ENCODE measurements at regions not wholly inside any gene's neighbourhood (a gene's known extent, or its start where the extent isn't known, plus 50 kb on each side); places are given as distances from the start of the nearest gene placed in this dataset.
"Not testable (repeated sequence)": the region's sequence is repeated elsewhere in the genome, so short reads cannot be mapped to it uniquely, and the experiment has no call there.

DNA sequence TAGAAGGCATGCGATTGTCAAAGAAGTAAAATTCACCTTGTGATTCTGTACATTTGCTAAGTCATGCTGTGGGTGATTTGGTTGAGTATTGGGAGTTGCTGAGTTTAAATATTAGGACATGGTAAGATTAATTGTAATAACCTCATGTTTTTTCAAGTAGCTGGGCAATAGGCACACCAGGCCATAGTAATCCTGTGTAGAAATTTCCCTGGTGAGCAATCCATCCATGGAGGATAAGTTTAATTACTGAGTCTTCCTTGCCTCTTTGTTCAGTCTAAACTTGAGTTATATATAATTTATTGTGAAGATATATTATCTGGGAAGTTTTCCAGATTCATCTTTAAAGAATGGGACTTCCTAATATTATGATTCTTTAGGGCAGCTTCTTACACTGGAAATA lies 221.1 kb upstream of the NUDT12 start:
- H3K9me3 Mint-ChIP-seq, result no peaks in the 10 kb centered on the region
- ATAC-seq (no peak), DNase-seq (no peak)
- H3K27me3 Mint-ChIP-seq (ENCODE audit: low read depth), result no peaks in the 10 kb centered on the region
- H3K36me3 Mint-ChIP-seq (ENCODE audit: insufficient read depth), result no peaks in the 10 kb centered on the region
- H3K4me3 Mint-ChIP-seq, result no peak overlapping the region
- no peaks in the 10 kb centered on the region for H3K4me1 Mint-ChIP-seq (ENCODE audit: low read depth)

DNA sequence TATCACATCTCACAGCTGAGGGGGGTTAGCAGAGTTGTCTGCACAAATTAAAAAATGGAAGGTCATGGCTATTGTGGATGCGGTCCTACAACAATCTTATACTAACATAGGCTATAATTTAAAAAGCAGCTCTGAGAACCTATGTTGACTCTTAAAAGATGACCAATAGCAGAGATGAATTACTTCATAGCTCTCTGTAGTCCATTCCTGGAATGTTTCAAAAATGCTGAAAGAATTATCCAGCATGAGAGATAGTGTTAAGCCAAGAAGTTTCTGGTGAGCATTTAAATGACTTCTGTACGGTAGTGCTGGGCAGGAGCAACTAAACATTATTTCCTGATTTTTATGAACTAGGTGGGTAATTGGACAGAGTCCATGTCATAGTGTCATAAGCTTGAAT lies 218.2 kb upstream of the NUDT12 start:
- no peaks in the 10 kb centered on the region for H3K4me1 Mint-ChIP-seq (ENCODE audit: low read depth)
- no peaks in the 10 kb centered on the region for H3K36me3 Mint-ChIP-seq (ENCODE audit: insufficient read depth)
- H3K4me3 Mint-ChIP-seq, result no peak overlapping the region
- H3K9me3 Mint-ChIP-seq, result peaks cover 7% of the 10 kb centered on the region
- ATAC-seq, result no peak
- H3K27me3 Mint-ChIP-seq (ENCODE audit: low read depth), result no peaks in the 10 kb centered on the region
- no peak for DNase-seq

DNA sequence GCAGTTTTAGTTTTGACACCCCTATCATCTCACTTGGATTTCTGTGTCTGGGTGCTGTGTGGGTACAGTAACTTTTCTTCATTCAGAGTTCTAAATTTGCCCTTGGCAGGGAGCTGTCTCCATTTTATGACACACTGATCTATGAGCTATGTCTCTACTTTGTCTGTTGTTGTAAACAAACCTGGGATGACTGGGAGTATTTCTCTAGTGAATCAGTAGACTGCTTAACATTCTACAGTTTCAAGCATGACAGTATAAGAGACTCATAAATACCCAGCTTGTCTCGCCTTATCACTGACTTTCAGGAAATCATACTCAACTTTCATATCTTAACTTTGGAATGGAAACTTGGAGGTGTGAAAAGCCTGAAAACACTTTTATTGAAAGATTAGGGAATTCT lies 212.1 kb upstream of the NUDT12 start:
- Mint-ChIP-seq H3K9me3 (peaks cover 11% of the 10 kb centered on the region), H3K36me3 (ENCODE audit: insufficient read depth) (no peaks in the 10 kb centered on the region), H3K4me3 (no peak overlapping the region), H3K4me1 (ENCODE audit: low read depth) (no peaks in the 10 kb centered on the region), H3K27me3 (ENCODE audit: low read depth) (no peaks in the 10 kb centered on the region)
- DNase-seq (no peak), ATAC-seq (no peak)

DNA sequence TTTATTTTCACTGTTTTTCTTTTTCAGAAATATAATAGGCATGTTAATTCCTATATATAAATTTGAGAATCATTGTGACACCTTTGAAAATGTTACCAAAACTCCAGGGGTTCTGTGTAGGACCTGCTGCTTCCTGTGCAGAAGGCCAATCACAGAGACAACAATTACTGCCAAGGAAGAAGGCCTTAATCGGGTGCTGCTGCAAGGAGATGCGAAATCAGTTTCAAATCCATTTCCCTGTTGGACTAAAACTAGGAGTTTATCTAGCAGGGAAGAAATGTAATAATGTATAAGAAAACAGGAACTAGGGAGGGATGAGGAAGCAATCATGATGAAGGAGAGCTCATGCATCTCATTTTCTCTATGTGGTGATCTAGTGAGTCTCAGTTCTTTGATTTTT lies 209.7 kb upstream of the NUDT12 start:
- DNase-seq (no peak), ATAC-seq (no peak)
- H3K4me1 Mint-ChIP-seq (ENCODE audit: low read depth), result no peaks in the 10 kb centered on the region
- peaks cover 7% of the 10 kb centered on the region for H3K9me3 Mint-ChIP-seq
- H3K36me3 Mint-ChIP-seq (ENCODE audit: insufficient read depth), result no peaks in the 10 kb centered on the region
- H3K4me3 Mint-ChIP-seq, result no peak overlapping the region
- H3K27me3 Mint-ChIP-seq (ENCODE audit: low read depth), result no peaks in the 10 kb centered on the region

DNA sequence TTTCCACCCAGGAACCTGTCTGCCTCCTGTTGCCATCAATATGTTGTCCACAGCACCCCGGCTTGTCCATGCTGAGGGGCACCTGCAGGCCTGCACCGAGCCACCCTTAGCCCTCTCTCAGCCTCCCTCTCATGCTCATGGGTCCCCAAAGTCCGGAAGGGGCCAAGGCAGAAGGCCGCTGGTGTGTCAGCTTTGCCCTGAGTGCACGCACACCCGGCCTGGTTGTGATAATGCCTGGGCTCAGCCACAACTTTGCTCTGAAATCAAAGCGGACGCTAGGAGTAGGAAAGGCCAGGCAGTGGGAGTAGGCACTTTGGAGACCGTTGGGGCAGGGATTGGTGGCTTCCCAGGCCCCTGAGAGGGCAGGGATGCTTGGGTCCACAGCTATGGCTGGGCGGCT lies 201.8 kb upstream of the NUDT12 start:
- no peak overlapping the region for H3K4me3 Mint-ChIP-seq
- ATAC-seq (no peak), DNase-seq (no peak)
- no peaks in the 10 kb centered on the region for H3K4me1 Mint-ChIP-seq (ENCODE audit: low read depth)
- H3K27me3 Mint-ChIP-seq (ENCODE audit: low read depth), result no peaks in the 10 kb centered on the region
- H3K9me3 Mint-ChIP-seq, result peaks cover 4% of the 10 kb centered on the region
- H3K36me3 Mint-ChIP-seq (ENCODE audit: insufficient read depth), result no peaks in the 10 kb centered on the region

DNA sequence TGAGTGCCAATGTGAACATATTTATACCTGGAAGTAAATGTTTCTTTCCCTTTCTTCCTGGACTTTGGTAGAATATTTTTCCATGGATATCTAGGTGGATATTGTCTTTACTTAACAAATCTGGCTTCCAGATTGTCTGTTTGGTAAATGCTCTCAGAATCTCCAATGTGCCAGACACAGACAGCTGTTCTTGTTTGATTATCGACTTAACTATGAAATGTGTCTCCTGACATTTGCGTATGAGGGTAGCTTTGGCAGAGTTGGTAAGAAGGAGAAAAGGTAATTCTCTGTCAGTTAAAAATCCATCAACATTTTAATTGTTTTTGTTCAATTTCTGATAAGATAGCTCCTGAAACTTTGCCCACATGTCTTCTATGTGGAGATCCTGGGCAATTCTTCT lies 196.4 kb upstream of the NUDT12 start:
- Mint-ChIP-seq H3K27me3 (ENCODE audit: low read depth) (no peaks in the 10 kb centered on the region), H3K4me3 (no peak overlapping the region), H3K4me1 (ENCODE audit: low read depth) (no peaks in the 10 kb centered on the region), H3K9me3 (peaks cover 7% of the 10 kb centered on the region), H3K36me3 (ENCODE audit: insufficient read depth) (no peaks in the 10 kb centered on the region)
- no peak for ATAC-seq
- DNase-seq, result no peak

DNA sequence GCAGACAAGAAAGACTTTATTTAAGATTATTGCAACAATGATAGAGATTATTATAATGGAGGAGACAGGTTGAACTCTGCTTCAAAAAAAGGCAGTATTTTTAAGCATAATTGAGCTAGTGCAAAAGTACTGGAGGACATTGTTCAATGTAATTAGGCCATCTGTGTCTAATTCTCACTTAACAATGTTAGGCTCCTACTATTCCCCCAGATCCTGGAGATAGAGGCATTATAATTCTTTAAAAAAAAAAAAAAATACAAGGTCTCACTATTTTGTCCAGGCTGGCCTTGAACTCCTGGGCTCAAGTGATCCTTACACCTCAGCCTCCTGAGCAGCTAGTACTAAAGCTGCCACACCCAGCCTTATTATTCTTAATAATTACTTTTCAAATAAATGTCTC lies 193.4 kb upstream of the NUDT12 start:
- DNase-seq (no peak), ATAC-seq (no peak)
- Mint-ChIP-seq H3K36me3 (ENCODE audit: insufficient read depth) (no peaks in the 10 kb centered on the region), H3K27me3 (ENCODE audit: low read depth) (no peaks in the 10 kb centered on the region), H3K4me1 (ENCODE audit: low read depth) (no peaks in the 10 kb centered on the region), H3K4me3 (no peak overlapping the region), H3K9me3 (peaks cover 12% of the 10 kb centered on the region)

DNA sequence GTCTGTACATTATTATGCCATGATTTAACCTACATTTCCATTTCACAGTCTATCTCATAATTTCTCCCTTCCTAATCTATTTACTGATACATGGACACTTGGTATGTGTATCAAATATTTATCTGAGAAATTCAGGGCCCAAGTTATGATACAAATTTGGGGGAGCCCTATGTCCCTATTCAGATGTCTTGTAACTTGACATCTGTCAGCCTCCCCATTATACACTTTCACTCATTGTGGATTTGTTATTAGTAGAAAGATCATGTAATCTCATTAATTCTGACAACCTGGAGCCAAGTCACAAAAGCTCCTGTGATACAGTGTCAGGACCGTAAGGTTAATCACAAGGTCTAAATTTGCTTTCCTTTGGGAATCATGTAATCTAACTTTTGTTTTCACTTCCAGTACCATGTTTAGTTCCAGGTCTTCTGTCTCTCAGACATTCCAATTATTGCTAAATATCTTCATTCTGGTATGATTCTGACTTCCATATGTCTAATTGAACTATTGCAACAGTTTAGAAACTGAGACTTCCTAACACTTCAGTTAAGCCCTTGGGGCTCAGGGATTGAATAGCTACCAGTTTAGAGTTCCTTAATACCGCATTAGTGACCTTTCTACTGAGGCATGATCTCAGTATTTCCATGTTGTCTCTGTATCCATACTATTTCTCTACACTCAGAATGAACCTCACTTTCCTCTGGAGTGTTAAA lies 182.9 kb upstream of the NUDT12 start:
- ATAC-seq, result no peak
- H3K4me3 Mint-ChIP-seq, result no peak overlapping the region
- no peaks in the 10 kb centered on the region for H3K4me1 Mint-ChIP-seq (ENCODE audit: low read depth)
- no peak for DNase-seq
- H3K36me3 Mint-ChIP-seq (ENCODE audit: insufficient read depth), result no peaks in the 10 kb centered on the region
- H3K27me3 Mint-ChIP-seq (ENCODE audit: low read depth), result no peaks in the 10 kb centered on the region
- H3K9me3 Mint-ChIP-seq, result no peaks in the 10 kb centered on the region

DNA sequence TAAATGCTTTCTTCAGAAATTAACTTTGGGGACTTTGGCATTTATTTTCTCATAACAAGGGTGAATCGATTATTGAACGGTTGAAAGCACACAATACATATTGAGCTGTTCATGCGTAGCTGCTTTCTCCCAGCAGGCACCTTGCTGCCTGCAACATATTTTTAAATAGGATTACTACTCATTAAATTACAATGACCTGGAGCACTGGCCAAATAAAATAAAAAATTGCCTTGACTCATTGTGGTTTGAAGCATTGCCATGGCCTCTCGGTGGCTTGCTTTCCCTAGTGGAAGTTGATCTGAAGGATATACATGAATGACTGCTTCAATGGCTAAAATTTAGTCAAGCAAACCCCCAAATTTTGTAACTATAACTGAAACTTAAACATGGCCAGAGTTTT lies 181.6 kb upstream of the NUDT12 start:
- Mint-ChIP-seq H3K4me1 (ENCODE audit: low read depth) (no peaks in the 10 kb centered on the region), H3K4me3 (no peak overlapping the region), H3K27me3 (ENCODE audit: low read depth) (no peaks in the 10 kb centered on the region), H3K36me3 (ENCODE audit: insufficient read depth) (no peaks in the 10 kb centered on the region), H3K9me3 (no peaks in the 10 kb centered on the region)
- DNase-seq (no peak), ATAC-seq (no peak)

DNA sequence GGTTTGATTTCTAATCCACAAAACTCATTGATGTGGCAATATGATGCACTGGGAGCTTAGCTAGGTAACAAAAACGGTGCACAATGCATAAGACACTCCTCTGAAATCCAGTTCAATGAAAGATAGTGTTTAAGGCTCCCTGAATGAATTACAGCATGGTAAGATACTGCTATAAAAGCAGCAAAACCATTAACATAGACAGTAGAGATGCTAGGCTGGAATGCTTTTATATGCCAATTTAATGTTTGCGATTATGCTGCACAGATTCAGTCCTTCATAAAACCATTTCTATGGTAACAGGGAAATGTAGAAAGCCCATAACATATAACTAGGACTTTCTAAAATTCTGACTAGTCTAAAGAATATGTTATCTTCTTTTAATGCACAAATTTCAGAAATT lies 180.8 kb upstream of the NUDT12 start:
- Mint-ChIP-seq H3K4me3 (no peak overlapping the region), H3K9me3 (no peaks in the 10 kb centered on the region), H3K36me3 (ENCODE audit: insufficient read depth) (no peaks in the 10 kb centered on the region), H3K27me3 (ENCODE audit: low read depth) (no peaks in the 10 kb centered on the region), H3K4me1 (ENCODE audit: low read depth) (no peaks in the 10 kb centered on the region)
- DNase-seq, result no peak
- no peak for ATAC-seq

DNA sequence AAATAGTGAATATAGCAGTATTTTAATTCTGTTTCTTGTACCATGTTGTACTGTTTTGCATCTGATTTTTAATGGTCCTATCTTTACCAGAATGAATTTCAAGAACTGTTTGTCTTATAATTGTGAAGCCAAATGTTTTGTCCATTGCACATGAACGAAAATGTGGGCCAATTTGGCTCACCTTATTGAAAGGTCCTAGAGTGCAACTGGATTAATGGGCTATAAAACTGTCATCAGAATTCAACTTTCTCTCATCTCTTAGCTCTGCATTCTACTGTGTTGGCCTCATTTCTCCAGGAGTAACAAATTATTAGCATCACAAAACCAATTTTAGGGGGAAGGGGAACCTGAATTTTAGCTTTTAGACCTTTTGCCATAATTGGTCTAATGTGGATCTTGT lies 179.4 kb upstream of the NUDT12 start:
- Mint-ChIP-seq H3K4me3 (no peak overlapping the region), H3K9me3 (no peaks in the 10 kb centered on the region), H3K27me3 (ENCODE audit: low read depth) (no peaks in the 10 kb centered on the region), H3K4me1 (ENCODE audit: low read depth) (no peaks in the 10 kb centered on the region), H3K36me3 (ENCODE audit: insufficient read depth) (no peaks in the 10 kb centered on the region)
- no peak for ATAC-seq
- DNase-seq, result no peak

DNA sequence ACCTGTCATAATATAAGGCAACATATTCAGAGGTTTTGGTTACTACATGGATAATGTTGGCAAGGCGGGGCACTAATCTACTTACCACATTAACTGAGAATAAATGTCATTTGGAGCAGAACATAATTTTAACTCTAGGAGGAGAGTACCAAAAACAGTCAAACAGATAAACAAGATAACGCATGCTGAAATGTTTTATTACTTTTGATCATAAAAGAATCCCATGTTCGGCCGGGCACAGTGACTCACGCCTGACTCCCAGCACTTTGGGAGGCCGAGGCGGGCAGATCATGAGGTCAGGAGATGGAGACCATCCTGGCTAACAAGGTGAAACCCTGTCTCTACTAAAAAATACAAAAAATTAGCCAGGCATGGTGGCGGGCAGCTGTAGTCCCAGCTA lies 173.8 kb upstream of the NUDT12 start:
- H3K27me3 Mint-ChIP-seq (ENCODE audit: low read depth); H3K36me3 Mint-ChIP-seq (ENCODE audit: insufficient read depth); ATAC-seq; H3K4me1 Mint-ChIP-seq (ENCODE audit: low read depth); H3K4me3 Mint-ChIP-seq; H3K9me3 Mint-ChIP-seq; DNase-seq: not testable (repeated sequence)

DNA sequence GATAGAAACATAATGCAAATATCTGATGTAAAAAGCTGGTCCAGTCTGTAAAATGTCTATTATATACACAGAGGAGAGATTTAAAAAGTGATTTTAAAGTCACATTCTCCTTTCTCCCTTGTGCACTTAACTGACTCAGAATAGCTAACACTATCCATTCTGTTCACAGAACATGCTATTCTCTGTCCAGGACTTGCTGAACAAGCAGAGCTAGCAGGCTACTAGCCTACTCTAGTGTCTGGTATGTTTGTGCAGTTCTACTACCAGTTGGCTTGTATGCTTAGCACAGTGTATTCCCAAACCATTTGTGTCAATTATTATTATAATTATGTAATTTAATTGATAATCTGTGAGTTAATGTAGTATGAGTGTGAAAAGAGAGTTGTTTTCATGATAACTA lies 161.7 kb upstream of the NUDT12 start:
- H3K27me3 Mint-ChIP-seq (ENCODE audit: low read depth), result no peaks in the 10 kb centered on the region
- DNase-seq, result no peak
- H3K4me1 Mint-ChIP-seq (ENCODE audit: low read depth), result no peaks in the 10 kb centered on the region
- H3K36me3 Mint-ChIP-seq (ENCODE audit: insufficient read depth), result no peaks in the 10 kb centered on the region
- no peak overlapping the region for H3K4me3 Mint-ChIP-seq
- H3K9me3 Mint-ChIP-seq, result peaks cover 5% of the 10 kb centered on the region
- no peak for ATAC-seq

DNA sequence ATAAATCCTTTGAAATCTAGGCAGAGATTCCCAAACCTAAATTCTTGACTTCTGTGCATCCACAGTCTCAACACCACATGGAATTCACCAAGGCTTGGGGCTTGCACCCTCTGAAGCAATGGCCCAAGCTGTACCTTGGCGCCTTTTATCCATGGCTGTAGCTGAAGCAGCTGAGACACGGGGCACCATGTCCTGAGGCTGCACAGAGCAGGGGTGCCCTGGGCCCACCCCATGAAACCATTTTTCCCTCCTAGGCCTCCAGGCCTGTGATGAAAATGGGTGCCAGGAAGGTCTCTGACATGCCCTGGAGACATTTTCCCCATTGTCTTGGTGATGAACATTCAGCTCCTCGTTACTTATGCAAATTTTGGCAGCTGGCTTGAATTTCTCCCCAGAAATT lies 158.6 kb upstream of the NUDT12 start:
- DNase-seq, result no peak
- H3K27me3 Mint-ChIP-seq (ENCODE audit: low read depth), result no peaks in the 10 kb centered on the region
- no peaks in the 10 kb centered on the region for H3K36me3 Mint-ChIP-seq (ENCODE audit: insufficient read depth)
- ATAC-seq, result no peak
- no peaks in the 10 kb centered on the region for H3K4me1 Mint-ChIP-seq (ENCODE audit: low read depth)
- peaks cover 5% of the 10 kb centered on the region for H3K9me3 Mint-ChIP-seq
- no peak overlapping the region for H3K4me3 Mint-ChIP-seq

DNA sequence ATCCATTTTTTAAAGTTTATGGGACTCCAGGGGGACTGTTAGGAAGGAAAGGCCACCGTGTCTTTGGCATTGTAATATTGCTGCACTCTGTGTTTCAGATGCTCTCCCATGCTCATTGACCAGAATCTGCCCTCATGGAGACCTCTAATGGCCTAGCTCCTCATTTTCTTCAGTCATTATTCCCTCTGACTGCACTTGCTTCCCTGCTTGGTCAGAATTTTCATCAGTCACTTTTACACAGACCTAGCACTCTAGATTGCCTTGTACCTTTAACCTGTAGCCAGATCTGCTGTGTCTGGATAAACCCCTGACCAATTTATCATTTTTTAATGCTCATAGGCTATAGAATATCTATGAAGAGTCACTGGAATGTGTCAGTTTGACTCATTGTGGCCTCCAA lies 155.5 kb upstream of the NUDT12 start:
- Mint-ChIP-seq H3K36me3 (ENCODE audit: insufficient read depth) (no peaks in the 10 kb centered on the region), H3K27me3 (ENCODE audit: low read depth) (no peaks in the 10 kb centered on the region), H3K9me3 (no peaks in the 10 kb centered on the region), H3K4me1 (ENCODE audit: low read depth) (no peaks in the 10 kb centered on the region), H3K4me3 (no peak overlapping the region)
- DNase-seq (no peak), ATAC-seq (no peak)

DNA sequence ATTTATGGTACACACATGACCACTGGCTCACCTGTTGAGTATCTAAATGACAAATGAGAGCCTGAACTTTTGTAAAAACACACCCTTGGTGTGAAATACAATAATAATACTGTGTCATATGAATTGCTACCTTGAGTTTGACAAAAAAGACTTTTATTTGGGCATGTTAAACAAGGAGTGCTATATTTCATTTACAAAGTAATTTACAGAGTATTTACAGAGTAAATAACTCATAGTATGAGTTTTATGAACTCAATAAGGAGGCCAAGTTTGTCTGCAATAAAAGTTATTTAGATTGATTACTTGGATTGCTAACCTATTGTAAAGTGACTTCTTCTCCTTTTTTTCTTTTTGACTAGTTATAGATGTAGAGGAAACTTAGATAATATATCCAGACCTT lies 146.0 kb upstream of the NUDT12 start:
- ATAC-seq, result no peak
- DNase-seq, result no peak
- no peak overlapping the region for H3K4me3 Mint-ChIP-seq
- no peaks in the 10 kb centered on the region for H3K27me3 Mint-ChIP-seq (ENCODE audit: low read depth)
- no peaks in the 10 kb centered on the region for H3K4me1 Mint-ChIP-seq (ENCODE audit: low read depth)
- no peaks in the 10 kb centered on the region for H3K9me3 Mint-ChIP-seq
- no peaks in the 10 kb centered on the region for H3K36me3 Mint-ChIP-seq (ENCODE audit: insufficient read depth)
